ENCODE measurements at regions not wholly inside any gene's neighbourhood (a gene's known extent, or its start where the extent isn't known, plus 50 kb on each side); places are given as distances from the start of the nearest gene placed in this dataset.

DNA sequence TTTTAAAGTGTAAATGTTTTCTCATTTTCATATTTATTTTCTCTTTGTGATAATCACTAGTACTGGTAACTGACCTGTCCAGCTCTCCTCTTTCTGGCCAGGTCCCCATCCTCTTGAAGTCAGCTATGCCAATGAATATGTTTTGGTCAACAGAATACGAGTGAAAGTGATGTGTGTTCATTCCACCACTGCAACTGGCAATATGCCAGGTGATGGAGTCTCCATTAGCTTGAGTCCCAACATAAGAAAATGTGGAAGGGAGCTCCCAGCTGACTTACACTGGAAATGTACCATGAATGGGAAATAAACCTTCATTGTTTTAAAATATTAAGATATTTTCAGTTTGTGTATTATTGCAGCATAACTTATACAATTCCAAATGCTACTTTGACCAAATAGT lies 75.8 kb downstream of the CCDC34 start:
- no peak for DNase-seq (ENCODE audit: low read depth)

DNA sequence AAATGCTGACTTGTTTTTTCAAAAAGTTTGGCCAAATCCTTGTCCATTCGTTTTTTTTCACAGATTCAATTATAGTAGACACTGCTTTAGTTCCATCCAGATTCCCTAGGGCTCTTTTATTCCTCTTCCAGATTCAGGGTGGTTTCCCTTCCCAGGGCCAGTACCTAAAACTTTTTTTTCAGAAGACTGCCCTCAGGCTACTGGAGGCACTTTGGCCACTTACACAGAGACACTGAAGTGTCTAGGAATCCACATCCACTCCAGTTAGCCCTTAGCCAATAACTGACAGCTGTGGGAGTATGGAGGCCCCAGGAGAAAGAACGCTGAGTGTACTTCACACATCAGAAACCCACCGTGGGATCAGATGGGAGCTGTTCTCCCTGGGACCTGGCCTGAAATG lies 77.3 kb downstream of the CCDC34 start:
- DNase-seq (ENCODE audit: low read depth), result no peak

DNA sequence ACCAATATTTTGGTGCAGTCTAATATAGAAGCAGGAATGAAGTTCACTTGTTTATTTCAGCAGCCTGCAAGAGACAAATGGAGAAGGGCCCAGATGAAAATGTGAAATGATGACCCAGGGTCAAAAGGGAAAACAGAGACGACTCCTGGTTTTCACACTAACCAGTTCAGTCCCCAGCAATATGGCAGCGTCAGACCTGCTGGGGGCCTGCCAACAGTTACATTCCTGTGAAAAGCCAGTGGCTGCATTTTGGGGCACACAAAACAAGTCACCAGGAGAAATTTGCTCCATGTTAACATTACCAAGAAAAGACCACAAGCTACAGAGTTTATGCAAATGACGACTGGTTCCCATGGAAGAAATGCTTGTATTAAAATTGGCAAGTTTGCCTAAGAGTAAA lies 80.2 kb downstream of the CCDC34 start:
- DNase-seq (ENCODE audit: low read depth), result peak; percentile 61

DNA sequence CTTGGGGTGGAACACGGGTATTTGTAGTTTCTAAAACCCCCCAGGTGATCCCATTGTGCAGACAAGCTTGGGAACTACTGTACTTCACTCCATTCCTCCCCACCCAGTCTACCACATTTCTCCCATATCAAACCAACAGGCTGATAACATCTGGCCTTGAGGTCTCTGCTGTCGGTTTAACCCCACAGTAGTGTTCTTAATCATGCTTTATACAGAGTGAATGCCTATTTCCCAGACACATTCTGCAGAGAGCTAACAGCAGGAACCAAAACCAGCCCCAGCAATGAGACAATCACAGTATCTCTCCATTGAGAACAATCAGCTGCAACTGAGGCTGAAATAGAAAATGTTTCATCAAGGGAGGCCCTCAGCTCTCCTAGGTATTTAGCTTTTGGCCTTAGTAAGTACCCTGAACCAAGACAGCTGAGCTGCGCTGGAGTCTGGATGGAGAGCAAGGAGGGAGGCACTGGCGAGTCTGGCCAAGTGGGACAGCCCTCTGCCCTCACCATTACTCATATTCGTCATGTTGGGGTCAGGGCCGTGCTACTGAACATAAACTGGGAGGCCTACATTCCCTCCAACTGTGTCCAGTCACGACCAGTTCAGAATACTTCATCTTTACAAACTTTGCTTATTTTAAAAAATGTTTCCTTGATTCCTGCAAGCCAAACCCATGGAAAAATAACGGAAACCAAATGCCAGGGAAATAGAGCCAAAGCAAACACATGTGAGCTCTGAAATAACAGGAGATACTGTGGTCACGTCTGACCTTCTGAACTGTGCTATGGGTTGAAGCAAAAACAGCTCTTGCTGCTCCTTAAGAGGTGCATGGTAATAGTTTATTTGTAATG lies 81.0 kb downstream of the CCDC34 start:
- DNase-seq (ENCODE audit: low read depth), result peak; percentile 92

DNA sequence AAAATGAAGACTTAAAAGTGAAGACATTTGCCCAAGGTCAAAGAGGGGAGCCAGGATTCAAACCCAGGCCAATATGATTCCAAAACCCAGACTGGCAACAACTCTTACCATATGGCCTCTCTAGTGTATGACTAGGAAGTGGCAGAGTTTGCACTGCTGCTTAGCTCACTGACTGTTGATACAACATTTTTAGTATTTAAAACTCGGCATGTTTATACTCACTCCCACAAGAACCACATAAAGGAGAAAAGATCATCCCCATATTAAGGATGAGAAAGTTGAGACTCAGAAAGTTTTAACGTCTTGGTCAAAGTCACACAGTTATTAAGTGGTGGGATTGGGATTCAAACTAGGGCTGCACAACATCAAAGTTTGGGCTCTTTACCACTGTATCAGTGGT lies 81.7 kb downstream of the CCDC34 start:
- no peak for DNase-seq (ENCODE audit: low read depth)

DNA sequence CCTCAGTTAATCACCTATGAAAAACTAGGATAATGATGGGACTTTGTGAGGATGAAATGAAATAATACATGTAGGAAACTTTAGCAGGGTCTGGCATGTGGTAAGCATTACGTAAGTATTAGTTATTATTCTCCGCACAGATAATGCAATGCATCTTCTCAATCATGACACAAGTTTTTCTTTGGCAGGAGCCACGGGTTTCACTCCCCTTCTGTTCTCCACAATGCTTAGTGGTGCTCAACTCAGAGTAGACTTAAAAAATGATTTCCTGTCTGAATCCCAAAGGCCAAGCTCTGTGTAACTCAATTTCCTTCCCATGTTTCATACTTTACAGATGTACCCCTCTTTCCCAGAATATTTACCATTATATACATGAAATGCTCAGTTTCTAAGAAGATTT lies 82.9 kb downstream of the CCDC34 start:
- no peak for DNase-seq (ENCODE audit: low read depth)

DNA sequence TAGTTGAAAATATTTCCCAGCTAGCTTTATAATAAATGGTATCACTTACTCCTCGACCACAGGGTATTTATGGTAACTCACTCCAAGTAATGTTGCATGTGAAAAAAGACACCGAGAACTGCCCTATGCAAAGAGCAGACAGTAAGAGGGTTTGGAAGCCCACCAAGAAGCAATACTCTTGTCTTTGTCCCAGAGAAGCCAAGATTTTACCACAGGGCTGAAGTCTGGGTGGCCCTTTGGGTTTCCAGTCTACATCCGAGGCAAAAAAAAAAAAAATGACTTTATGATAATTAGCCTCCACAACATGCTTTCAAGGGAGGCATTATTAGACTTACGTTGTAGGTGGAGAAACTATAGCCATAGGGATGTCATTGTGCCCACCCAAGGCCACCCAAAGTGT lies 83.6 kb downstream of the CCDC34 start:
- no peak for DNase-seq (ENCODE audit: low read depth)

DNA sequence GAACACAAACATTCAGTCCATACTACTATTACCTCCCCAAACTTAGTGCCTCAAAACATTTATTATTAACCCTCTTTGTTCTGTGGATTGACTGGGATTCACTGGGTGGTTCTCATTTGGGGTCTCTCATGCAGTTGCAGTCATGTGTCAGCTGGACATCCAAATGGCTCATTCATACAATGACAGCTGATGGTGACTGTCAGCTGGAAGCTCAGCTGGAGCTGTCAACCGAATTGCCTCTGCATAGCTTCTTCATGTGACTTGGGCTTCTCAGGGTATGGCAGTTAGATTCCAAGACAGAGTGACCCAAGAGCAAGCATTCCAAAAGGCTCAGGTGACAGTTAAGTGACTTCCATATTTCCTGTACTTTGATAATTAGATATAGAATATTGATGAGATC lies 85.2 kb downstream of the CCDC34 start:
- DNase-seq (ENCODE audit: low read depth), result peak; percentile 80

DNA sequence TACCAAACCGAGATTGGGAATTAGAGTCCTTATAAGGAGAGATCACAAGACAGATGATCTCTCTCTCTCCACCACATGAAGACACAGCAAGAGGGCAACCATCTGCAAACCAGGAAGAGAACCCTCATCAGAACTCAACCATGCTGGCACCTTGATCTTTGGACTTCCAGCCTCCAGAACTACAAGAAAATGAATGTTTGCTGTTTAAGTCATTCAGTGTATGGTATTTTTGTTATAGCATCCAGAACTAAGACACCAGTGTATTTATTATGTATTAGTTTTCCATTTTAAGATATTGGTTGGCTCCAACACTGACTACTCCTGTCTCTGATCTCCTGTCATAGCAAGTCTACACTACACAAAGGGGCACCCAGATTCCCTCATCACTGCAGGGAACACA lies 86.9 kb downstream of the CCDC34 start:
- DNase-seq (ENCODE audit: low read depth), result no peak

DNA sequence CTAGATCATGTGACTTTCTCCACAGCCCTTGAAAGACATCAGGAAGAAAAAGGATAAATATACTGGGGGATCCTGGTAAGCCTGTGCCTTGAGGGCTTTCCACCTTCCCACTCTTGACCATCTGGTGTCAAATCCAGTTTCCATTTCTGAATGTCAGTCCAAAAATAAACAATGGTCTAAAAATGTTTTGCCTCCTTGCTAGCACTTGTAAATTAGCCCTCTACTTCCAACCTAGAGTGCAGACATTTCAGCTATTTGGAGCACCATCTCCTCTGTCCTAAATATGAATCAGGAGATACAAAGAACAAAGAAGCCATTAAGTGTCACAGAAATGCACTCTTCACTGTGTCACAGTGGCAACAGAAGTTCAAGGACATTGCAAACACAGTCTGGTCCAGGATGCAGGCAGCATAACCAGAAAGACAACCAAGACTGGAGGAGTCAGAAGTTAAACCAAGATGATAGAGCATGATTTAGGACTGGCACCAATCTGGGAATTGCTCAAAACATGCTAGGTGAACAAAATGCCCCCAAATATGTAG lies 88.1 kb downstream of the CCDC34 start:
- DNase-seq (ENCODE audit: low read depth), result peak; percentile 40

DNA sequence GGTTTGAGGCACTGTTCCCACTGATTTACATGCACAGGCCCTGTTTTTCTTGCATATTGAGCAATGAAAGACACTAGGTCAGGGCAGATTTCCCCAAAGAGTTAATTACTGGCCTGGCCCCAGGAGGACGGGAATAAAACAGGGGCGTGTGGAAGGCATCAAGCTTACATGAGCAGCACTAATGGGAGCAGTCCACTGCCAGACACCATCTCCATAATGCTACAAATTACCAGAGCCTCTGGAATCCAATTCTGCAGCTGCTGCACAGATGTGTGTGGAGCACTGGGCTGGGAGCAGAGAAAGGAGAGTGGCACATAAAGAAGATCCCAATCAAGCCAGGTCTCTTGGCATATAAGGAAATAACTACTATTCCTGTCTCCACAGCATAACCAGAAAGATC lies 96.9 kb downstream of the CCDC34 start:
- DNase-seq (ENCODE audit: low read depth), result no peak

DNA sequence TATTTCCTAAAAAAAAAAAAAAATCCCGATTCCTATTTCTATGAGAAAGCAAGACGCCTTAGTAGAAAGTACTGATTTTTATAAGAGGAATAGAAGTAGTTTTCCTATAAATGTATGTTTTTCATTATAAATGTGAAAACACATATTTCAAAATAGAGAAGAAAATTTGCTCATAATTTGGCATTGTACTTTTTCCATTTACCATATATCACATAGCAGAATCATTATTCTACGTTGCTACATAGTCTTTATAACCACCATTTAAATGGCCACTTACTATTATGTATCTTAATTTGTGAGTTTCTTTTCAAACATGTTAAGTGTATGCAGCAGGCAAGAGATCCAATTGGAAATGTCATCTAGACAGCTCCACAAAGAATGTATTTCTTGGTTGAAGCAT lies 99.0 kb downstream of the CCDC34 start:
- DNase-seq (ENCODE audit: low read depth), result no peak

DNA sequence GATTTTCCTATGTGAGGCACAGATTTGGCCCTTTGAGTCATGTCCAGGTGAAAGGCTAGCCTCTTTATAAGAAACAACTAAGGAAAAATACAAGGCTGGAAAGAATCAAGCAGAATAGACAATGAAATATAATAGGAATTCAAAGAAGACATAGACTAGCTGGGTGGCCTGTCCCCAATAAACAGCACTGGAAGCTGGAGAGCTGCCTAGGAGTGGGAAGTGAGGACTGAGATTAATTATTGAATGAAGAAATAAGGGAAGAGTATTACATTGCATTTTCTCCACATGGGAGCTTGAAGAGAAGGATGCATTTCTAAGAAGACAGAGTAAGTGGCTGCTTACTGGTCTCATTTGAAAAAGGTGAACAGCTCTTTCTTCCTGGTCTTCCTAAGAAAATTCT lies 100.0 kb downstream of the CCDC34 start:
- DNase-seq (ENCODE audit: low read depth), result no peak

DNA sequence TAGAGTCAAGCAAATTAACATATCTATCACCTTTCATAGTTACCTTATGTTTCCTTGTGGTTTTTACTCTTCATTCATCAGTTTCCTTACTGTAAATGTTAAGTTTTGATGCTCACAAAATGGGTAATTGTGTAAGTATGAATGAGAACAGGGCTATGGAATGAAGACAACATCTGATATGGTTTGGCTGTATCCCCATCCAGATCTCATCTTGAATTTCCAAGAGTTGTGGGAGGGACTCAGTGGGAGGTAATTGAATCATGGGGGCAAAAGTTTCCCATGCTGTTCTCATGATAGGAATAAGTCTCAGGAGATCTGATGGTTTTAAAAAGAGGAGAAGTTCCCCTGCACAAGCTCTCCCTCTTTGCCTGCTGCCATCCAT lies 107.6 kb downstream of the CCDC34 start:
- peak; percentile 46 for DNase-seq (ENCODE audit: low read depth)

DNA sequence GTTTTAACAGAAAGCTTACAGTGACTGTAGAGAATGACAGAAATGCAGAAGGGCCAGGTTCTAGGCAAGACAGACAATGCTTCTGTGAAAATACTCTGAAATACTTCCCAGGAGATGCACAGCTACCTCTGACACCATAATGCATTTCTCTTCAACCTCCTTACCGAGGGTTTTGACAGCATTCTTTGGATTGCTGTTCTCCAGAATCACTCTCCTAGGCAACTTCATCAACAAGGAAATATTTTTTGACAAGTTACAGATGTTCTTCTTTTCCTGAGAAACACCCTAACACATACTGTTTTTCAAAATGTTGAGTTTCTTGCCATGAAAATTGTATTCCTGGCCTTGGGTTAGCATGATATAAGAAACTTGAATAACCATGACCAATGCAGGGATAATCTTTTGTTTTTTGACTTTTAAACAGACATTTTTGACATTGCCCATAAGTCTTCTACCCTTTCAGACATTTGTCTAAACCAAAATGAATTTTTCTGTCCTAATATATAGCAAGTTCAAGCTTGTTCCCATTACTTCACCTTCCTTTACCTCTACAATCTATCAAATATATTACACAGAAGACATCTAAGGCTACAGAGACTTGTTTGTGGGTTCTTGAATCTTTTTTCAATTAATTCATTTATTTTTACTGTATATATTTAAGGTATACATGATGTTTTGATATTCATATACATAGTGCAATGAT lies 108.1 kb downstream of the CCDC34 start:
- DNase-seq (ENCODE audit: low read depth), result no peak

DNA sequence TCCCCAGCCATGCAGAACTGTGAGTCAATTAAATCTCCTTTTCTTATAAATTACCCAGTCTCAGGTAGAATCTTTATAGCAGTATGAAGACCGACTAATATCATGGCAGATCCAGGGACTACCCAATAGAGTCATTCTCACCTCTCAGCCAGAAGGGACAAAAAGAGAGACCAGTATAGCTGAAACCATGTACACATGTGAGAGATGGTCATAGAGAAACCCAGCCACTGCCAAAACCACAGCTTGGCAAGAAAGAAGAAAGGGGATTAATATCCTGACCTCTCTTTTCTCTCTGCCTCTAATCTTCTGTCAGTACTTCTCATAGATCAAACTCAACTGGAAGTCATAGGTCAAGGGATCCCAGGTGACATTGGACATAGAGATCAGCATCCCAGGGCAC lies 109.8 kb downstream of the CCDC34 start:
- DNase-seq (ENCODE audit: low read depth), result no peak

DNA sequence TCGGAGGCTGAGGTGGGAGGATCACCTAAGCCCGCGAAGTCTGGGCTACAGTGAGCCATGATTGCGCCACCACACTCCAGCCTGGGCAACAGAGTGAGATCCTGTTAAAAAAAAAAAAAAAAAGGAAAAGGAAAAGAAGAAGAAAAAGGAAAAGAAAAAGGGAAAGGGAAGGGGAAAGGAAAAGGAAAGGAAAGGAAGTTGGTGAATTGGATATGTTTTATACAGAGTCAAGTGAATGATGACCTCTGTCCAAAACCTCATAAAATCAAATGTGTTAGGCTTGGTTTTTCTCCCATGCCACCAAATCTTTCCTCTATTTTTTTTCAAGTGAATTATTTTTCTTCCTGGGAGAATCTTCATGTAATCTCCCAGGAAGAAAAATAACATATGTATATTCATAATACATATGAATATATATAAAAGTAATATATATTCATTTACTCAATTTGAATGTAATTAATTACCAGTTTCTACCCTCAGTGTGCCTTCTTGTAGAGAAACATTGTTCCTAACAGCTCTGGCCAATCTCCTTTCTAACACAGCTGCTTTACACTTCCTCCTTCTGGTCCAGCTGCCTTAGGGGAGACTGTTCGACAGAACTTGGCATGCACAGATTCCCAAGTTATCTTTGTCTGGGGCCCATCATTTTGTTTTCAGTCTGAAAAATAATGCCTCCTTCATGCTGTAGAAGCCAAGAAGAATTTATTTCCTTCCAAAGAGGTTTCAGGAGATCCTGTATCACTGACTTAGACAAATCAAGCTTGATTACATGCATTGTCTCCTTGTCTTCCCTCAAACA lies 111.9 kb downstream of the CCDC34 start:
- DNase-seq (ENCODE audit: low read depth), result no peak

DNA sequence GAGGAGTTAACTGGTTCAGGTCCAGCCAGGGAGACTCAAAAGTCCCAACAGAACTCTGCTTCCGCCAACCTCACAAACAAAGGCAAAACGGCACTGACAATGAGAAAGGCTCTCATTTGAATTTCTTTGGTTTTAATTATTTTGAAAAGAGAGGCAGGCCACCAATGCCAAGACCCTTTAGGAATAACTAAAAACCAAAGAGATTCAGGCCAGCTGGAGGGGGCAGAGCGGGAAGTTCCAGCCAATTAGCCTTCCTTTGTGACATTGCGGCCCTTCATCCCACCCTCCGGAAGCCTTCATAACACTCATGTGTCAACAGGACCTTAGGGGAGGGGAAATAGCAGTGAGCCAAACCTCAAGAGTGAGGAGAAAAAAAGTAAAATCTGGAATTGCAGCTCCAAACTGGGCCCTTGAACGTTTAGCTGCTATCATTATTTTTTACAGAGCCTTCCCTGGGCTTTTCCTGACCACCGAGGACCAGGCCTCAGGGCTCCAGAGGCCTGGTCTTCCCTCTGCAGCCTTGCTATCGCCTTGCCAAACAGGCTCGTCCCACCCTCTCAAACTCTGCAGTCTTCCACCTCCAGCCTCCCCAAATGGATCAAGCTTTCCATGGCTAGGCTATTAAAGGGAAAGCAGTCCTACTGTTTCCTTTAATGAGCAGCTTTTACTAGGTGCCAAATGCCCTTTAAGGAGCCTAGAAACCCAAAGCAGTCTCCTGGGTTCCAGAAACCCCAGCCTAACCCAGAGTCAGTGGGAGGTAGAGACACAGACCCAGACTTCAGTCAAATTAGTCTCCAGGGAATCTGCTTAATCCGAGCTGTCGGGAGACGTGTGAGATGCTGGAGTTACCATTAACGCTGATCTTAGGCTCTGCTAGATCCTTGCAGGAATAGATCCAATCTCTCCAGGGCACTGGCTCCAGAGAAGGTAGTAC lies 114.2 kb downstream of the CCDC34 start:
- no peak for DNase-seq (ENCODE audit: low read depth)

DNA sequence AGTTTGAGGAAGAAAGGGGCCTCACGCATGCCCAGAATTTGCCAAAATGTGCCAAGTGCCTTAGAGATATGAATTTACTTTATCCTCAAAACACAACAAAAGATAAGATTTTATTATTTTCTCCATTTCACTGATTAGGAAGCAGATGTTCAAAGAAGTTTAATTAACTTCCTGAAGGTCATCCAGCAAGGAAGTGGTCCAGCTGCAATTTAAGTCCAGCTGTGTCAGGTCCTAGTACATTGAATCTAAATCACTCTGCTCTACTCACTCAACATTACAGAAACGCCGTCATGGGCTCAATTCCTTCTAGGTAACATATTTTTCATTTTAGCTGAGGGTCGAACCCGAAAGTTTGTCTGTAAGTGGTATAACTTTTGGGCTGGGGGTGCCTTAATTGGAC lies 115.4 kb downstream of the CCDC34 start:
- no peak for DNase-seq (ENCODE audit: low read depth)

DNA sequence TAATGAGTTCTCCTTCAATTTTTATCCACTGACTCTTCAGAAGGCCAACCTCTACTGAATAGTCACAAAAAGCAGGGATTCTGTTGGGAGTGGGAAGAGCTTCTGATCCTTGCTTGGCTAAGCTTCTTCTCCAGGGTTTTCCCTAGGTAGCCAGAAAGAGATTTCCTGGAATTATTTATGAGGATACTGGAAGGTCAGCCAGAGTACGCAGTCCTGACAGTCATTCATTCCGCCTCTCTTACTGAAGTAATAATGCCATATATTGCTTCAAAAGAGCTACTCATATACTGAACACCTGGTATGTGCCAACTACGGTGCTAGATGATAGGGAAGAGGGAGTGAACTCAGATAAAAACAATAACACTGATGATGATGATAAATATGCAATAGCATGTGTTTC lies 116.1 kb downstream of the CCDC34 start:
- DNase-seq (ENCODE audit: low read depth), result no peak

DNA sequence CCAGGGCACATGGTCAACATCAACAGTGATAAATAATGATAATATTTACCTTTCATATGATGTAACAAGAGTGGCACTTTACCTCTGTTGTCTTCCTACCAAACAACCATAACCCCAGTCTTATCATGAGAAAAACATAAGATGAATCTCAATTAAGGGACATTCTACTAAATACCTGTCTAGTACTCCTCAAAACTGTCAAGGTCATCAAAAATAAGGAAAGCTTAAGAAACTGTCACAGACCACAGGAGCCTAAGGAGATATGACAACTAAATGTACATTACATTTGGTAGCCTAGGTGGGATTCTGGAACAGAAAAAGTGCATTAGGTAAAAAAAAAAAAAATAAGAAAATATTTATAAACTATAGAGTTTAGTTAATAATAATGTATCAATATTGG lies 118.1 kb downstream of the CCDC34 start:
- DNase-seq (ENCODE audit: low read depth), result no peak

Measured in myocyte (in vitro differentiated cells).